ENCODE measurements at regions not wholly inside any gene's neighbourhood (a gene's known extent, or its start where the extent isn't known, plus 50 kb on each side); places are given as distances from the start of the nearest gene placed in this dataset.

- POLR2A ChIA-PET: no interaction called here
- Mint-ChIP-seq H3K9me3 (no peaks in the 10 kb centered on the region), H3K4me1 (peaks cover 33% of the 10 kb centered on the region), H3K4me3 (no peak overlapping the region), H3K27ac (peak overlapping the region; percentile 2), H3K36me3 (ENCODE audit: low read depth) (no peaks in the 10 kb centered on the region), H3K27me3 (no peaks in the 10 kb centered on the region)
- ATAC-seq (ENCODE audit: low read depth): peak; percentile 18
- intact Hi-C loops (cut with micrococcal nuclease): loop anchor here (10.0 kb wide), 1 partner anchor 158 kb away; no protein-coding TSS in a partner anchor
- no peak for TF ChIP-seq CTCF (IDR thresholded peaks at IDR 0.05)
- DNase-seq: no peak
- CTCF ChIA-PET: no interaction called here
Observed at GRCh38 chr11:121766991-121767390, 314.2 kb upstream of the SORL1-AS1 start.

GRCh38 chr11:121766166-121766565 lies 313.4 kb upstream of the SORL1-AS1 start:
- DNase-seq (no peak), ATAC-seq (ENCODE audit: low read depth) (no peak)
- no peaks in the 10 kb centered on the region for H3K9me3 Mint-ChIP-seq
- H3K4me3 Mint-ChIP-seq: no peak overlapping the region
- intact Hi-C loops (cut with micrococcal nuclease): loop anchor here (10.0 kb wide), 1 partner anchor 159 kb away; no protein-coding TSS in a partner anchor
- H3K4me1 Mint-ChIP-seq: peaks cover 33% of the 10 kb centered on the region
- H3K27ac Mint-ChIP-seq: no peak overlapping the region
- no peaks in the 10 kb centered on the region for H3K27me3 Mint-ChIP-seq
- ChIA-PET CTCF (no interaction called here), POLR2A (no interaction called here)
- TF ChIP-seq CTCF (IDR thresholded peaks at IDR 0.05): no peak
- H3K36me3 Mint-ChIP-seq (ENCODE audit: low read depth): no peaks in the 10 kb centered on the region

GRCh38 chr11:121763526-121763925 lies 310.8 kb upstream of the SORL1-AS1 start:
- ATAC-seq (ENCODE audit: low read depth) (peak; percentile 33), DNase-seq (no peak)
- Mint-ChIP-seq H3K9me3 (no peaks in the 10 kb centered on the region), H3K27me3 (no peaks in the 10 kb centered on the region), H3K36me3 (ENCODE audit: low read depth) (no peaks in the 10 kb centered on the region), H3K27ac (no peak overlapping the region), H3K4me1 (peaks cover 31% of the 10 kb centered on the region), H3K4me3 (peak overlapping the region; percentile 8)
- intact Hi-C loops (cut with micrococcal nuclease): loop anchor here (10.0 kb wide), 1 partner anchor 161 kb away; no protein-coding TSS in a partner anchor
- CTCF ChIA-PET: no interaction called here
- POLR2A ChIA-PET: no interaction called here
- no peak for TF ChIP-seq CTCF (IDR thresholded peaks at IDR 0.05)

GRCh38 chr11:121762820-121763219 lies 310.1 kb upstream of the SORL1-AS1 start:
- ATAC-seq (ENCODE audit: low read depth): no peak
- POLR2A ChIA-PET: no interaction called here
- Mint-ChIP-seq H3K36me3 (ENCODE audit: low read depth) (no peaks in the 10 kb centered on the region), H3K9me3 (no peaks in the 10 kb centered on the region), H3K4me1 (peaks cover 29% of the 10 kb centered on the region), H3K27ac (no peak overlapping the region), H3K4me3 (no peak overlapping the region), H3K27me3 (no peaks in the 10 kb centered on the region)
- CTCF ChIA-PET: no interaction called here
- DNase-seq: no peak
- intact Hi-C loops (cut with micrococcal nuclease): loop anchor here (10.0 kb wide), 1 partner anchor 162 kb away; no protein-coding TSS in a partner anchor
- TF ChIP-seq CTCF (IDR thresholded peaks at IDR 0.05): no peak

- intact Hi-C loops (cut with micrococcal nuclease): loop anchor here (10.0 kb wide), 1 partner anchor 164 kb away; no protein-coding TSS in a partner anchor
- DNase-seq: no peak
- no peak overlapping the region for H3K4me3 Mint-ChIP-seq
- ATAC-seq (ENCODE audit: low read depth): no peak
- H3K27ac Mint-ChIP-seq: no peak overlapping the region
- ChIA-PET POLR2A (no interaction called here), CTCF (no interaction called here)
- no peaks in the 10 kb centered on the region for H3K27me3 Mint-ChIP-seq
- no peaks in the 10 kb centered on the region for H3K36me3 Mint-ChIP-seq (ENCODE audit: low read depth)
- peaks cover 17% of the 10 kb centered on the region for H3K4me1 Mint-ChIP-seq
- TF ChIP-seq CTCF (IDR thresholded peaks at IDR 0.05): no peak
- H3K9me3 Mint-ChIP-seq: no peaks in the 10 kb centered on the region
Observed at GRCh38 chr11:121761186-121761585, 308.4 kb upstream of the SORL1-AS1 start.
